ENCODE measurements at regions not wholly inside any gene's neighbourhood (a gene's known extent, or its start where the extent isn't known, plus 50 kb on each side); places are given as distances from the start of the nearest gene placed in this dataset.
A peak's percentile ranks its signal among the peaks of the same experiment; 100 is the strongest.
"Not testable (repeated sequence)": the region's sequence is repeated elsewhere in the genome, so short reads cannot be mapped to it uniquely, and the experiment has no call there.

DNA sequence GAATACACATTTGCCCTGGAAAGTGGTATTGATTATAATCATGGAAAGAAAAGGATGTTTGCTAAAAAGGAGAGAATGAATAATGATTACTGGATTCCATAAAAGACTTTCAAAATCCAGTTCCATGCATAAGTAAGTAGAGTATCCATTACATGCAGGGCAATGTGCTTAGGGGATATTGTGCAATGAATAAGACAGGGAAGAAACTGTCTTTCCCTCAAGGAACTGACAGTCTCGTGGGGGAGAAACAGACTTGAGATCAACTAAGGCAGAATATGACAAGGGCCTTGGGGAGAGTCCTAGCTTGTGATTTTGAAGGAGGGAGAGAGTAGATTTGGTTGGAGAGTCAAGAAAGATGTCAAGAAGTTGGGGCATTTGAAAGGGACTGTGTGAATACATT is 130.6 kb downstream of the SPP2 start:
- no peak for DNase-seq

DNA sequence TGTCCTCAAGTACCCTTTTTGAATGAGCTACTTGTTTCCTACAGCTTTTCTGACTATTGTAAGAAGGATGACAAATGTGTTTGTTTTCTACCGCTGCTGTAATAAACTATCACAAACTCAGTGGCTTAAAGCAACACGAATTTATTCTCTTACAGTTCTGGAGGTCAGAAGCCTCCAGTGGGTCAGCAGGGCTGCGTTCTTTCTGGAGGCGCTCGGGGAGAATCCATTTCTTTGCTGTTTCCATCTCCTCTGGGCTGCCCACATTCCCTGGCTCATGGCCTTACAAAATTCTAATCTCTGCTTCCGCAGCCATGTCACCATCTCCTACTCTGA is 128.5 kb downstream of the SPP2 start:
- DNase-seq: no peak

DNA sequence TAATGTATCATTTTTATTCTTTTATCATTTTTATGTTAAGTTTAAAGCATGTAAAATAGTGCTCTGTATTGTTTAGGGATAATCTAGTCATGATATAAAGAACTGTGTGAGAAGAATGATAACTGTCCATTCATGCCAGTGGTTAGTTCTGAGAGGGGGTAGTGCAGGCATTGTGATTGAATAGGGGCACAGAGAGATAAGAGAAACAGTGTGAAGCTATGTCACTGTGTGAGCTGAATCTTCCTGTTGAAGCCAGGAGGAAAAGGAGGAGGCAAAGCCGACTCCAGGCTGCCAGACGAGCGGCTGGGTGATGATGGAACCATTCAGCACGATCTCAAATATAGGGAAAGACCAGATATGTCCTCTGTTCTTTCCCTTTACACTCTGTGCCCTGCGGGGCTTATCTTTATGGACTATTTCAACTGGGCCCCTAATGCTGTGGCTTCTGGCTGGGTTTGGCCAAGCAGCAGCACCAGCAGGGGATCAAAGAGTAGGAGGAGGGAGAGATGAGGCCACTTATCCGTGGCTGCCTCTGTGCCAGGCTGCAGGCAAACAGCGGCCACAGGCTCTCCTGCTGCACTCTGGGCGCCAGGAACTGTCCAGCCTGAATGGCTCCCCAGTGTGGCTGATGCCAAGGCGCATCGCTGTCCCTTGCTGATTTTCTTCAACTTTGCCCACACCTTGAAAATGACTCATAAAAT is 128.0 kb downstream of the SPP2 start:
- DNase-seq: peak; percentile 20

DNA sequence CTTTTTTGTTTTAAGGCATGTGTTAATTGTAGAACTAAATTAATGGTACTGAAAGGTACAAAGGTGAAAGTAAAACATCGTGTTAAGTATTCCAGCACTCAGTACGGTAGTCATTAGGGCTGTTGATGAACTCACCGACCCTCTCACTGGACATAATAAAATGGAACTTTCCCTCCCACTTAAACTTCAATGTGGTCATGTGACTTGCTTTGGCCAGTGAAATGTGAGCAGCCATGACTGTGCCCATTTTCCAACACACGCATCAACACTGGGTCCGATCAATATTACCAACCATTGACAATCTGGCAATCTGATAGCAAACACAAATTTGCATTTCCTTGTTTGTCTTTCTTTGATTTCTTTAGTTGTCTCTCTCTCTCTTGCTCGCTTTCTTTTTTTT is 125.1 kb downstream of the SPP2 start:
- no peak for DNase-seq

DNA sequence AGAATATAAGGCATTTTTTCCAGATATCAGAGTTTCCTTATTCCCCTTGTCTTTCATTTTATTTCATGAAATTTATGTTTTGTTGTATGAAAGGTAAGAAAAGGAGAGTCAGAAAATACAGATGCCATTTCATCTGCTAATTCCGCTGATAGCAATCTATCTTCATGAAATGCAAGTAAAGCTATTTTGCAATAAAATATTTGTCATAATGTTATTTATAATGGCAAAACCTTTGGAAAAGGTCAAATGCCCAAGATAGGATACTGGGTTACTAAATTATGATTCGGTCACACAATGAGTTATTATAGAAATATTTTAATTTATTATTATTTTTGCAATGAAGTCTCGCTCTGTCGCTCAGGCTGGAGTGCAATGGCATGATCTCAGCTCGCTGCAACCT is 124.2 kb downstream of the SPP2 start:
- no peak for DNase-seq

DNA sequence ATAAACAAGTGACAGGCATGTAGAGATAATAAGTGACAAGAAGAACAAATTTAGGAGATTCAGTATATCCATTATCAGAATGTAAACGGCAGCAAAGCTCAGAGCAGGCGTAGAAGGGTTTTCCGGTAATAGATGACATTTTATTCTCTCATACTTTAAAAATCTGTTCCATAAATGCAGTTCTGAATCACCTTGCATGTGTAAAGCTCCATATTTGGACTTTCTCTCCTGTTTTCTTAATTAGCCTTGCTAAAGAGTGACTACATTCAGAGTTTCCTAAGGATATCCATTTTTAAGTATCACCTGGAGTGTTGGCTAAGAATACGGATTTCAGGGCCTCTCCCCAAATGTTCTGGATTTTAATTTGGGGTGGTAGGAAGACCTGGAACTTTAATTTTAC is 122.0 kb downstream of the SPP2 start:
- DNase-seq: no peak

DNA sequence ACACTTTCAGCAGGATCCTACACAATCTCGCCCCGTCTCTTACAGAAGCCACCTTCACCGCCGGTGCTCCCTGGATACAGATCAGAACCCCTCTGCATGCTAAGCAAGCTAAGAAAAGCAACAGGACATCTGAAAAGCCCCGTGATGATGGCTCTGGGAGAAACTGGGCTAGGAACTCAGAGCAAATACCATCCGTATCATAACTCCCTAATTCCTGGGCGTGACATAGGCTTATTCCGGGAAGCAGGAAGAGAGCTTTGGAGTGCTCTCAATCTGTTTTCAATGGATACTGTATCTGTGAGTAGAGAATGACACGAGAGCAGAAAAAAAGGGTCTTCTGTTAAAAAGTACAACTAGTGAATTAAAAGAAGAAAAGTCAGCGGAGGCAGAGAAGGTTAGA is 121.6 kb downstream of the SPP2 start:
- peak; percentile 35 for DNase-seq

DNA sequence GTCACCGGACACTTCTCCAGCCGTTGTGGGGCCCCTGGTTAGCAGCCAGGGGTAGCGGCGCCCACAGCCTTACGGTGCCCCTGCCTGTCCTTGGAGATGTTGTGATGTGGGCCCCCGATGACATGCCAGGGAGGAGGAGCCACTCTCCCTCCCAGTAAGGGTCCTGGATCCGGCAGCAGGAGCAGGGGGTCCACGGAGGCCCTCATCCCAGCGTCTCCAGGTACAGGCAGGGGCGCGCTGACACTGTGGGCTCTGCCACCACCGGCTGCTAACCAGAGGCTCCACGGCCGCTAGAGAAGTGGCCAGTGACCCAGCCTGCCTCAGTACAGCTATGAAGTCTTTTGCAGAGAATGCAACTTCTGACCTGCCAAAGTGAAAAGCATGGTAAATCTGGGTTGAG is 121.2 kb downstream of the SPP2 start:
- DNase-seq: no peak

DNA sequence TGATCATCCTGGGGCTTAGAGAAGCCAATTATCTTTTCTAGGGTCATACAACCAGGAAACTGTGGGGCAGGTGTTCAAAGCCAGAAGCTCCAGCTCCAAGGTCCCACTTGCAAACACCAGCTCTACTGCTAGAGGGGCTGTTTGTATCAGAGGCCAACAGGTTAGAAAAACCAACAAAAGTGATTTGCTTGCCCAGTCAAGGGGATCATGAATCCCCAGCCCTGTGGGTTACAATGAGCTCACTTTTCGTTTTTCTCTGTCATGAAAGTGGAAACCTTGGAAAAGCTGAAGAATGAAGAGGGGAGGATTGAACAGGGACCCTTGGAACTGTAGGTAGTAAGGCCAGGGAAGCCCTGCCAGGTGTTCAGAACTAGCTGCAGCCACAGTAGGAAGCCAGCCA is 119.2 kb downstream of the SPP2 start:
- no peak for DNase-seq

DNA sequence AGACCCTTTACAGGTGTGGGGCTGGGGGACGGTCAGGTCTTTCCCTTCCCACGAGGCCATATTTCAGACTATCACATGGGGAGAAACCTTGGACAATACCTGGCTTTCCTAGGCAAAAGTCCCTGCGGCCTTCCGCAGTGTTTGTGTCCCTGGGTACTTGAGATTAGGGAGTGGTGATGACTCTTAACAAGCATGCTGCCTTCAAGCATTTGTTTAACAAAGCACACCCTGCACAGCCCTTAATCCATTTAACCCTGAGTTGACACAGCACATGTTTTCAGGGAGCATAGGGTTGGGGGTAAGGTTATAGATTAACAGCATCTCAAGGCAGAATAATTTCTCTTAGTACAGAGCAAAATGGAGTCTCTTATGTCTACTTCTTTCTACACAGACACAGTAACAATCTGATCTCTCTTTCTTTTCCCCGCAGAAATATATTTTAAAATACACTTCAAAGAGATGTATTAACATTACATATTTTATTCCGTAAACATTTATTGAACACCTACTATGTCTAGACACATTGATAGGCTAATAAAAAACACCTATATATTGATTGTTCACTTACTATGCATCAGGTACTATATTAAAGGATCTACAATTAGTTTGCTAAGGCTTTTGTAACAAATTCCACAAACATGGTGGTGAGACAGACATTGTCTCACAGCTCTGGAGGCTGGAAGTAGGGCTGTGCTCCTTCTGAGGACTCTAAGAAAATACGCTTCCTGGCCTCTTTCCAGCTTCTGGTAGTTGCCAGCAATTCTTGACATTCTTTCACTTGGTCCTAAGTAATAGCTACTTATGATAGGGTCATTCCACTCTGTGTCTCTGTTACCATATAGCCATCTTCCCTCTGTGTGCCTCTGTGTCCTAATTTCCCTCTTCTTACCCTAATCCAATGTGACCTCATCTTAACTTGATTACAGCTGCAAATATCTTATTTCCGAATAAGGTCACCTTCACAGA is 118.4 kb downstream of the SPP2 start:
- not testable (repeated sequence) for DNase-seq

DNA sequence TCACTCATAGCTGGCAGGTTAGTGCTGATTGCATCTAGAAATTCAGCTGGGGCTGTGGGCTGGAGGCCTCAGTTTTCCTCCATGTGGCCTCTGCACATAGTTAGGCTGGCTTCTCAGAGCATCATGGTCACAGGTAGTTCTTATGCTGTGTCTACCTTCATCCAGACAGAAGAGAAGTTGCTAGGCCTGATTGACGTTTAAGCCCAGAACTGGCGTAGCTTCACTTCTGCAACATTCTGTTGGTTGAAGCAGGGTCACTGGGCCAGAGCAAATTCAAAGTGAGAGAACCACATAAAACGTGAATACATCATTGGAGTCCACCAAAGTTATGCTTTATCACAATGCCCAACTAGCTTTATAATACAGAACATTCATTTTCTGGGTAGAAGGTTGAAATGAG is 116.0 kb downstream of the SPP2 start:
- DNase-seq: no peak

DNA sequence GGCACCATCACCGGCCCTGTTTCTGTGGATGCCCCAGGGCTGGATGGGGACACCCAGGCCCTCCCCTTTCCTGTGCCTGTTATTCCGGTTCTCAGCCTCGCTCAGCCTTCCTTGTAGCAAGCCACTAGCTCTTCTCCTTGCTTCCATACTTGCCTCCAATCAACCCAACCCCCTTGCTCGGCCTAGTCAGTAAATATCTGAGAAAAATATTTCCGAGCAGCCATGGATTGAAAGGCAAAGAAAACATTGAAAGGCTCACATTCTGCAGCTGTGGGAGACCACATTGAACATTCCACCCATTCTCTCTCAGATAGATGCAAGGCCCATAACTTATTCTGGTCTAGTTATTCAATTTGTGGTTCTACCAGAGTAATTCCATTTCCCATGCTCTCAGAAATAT is 114.9 kb downstream of the SPP2 start:
- DNase-seq: peak; percentile 16

DNA sequence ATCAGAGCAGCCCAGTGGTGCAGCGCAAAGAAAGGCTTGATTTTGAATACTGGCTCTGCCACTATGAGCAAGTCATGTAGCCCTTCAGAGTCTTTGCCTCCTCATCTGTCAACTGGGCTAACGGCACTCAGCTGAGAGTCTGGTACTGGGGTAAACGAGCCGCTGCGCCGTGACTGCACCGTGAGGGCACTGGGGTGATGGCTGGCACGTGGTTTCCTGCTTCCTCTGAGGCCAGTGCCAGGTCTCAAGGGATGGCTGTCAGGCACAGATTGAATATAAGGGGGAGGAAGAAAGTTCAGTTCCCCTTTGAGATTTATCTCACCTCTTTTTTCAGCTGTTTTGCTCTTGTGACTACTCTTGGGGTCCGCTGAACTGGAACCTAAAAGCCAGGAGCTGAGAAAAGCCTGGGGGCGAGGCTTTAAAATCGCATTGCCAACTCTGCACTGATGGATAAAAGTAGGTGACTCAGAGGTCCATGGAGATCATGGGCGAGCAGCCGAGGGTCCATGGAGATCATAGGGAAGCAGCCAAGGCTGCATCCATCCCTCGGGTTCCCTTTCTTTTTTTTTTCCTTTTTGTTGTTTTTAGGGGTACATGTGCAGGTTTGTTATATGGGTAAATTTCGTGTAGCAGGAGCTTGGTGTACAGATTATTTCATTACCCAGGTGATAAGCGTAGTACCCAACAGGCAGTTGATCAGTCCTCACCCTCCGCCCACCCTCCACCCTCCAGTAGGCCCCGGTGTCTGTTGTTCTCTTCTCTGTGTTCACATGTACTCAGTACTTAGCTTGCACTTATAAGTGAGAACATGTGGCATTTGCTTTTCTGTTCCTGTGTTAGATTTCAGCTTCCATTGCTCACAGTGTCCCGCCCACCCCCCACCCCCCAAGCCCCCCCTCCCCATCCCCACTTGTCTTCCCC is 114.3 kb downstream of the SPP2 start:
- no peak for DNase-seq

DNA sequence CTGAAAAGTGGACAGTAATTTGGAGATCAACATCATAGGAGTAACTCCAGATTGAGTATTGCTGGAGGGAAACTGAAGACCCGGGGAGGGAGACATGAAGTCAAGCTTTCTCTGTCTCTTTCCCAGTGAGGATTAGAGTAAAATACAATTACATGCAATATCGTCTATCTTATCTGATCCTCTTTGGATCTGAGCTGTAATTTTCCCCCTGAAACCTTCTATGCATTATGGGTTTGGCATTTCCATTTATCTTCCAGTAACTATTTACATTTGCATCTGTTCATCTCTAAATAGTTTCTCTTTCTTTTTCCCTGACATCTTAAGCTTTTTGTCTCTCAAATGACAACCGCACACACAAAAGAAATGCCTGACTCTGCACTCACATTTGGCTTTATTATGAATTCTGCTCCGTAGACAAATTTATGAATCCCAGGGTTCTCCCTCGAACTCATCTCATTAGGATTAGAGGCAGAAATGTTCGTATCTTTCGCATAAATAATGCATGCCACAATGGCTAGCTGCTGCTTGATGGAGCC is 113.1 kb downstream of the SPP2 start:
- no peak for DNase-seq

DNA sequence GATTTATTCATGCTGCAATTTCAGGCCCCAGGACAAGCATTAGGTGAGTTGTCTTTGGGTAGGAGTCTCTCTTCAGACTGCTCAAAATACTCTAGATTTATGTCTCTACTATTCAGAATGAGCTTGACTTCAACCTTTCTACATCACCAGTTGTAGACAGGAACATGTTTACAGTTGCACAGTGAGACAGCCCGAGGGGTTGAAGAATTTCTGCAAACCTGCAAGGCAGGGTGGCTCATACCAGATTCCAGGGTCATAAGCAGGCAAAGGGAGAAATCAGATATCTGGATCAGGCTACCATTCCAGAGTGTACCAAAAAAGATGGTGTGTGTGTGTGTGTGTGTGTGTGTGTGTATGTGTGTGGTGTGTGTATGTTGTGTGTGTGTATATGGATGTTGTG is 112.4 kb downstream of the SPP2 start:
- DNase-seq: no peak

DNA sequence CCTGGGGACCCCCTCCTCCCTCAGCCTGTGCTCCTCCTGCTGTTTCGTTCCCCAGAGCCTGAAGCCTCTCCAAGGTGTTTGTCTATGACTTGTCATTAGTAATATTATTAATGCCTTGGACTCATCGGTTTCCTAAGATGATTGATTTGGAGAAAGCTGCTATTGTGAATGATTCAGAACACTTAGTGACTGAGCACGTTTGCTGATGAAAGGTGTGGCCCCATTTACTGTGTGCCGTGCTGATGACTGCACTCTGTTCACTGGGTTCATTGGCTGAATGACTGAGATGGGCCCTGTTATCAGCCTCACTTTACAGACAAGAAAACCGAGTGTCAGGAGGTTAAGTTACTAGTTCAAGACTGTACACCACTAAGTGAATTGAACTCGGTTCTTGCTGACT is 111.4 kb downstream of the SPP2 start:
- no peak for DNase-seq

DNA sequence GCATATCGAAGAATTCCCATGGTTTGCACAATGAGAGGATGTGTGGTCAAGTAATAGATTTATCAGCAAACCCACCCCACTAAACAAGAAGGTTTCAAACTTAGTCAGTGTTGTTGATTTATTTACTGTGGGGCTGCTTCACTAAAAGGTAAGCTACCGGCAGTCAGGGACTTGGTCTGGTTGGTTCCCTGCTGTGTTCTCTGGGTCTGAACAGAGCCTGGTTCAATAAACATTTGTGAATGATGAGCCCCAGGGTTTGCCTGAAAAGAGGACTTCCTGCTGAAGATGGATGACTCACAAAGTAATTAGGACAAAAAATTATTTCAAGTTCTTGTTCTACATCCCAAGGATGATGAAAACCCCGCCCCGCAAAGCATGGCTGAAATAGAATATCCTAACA is 108.3 kb downstream of the SPP2 start:
- no peak for DNase-seq

DNA sequence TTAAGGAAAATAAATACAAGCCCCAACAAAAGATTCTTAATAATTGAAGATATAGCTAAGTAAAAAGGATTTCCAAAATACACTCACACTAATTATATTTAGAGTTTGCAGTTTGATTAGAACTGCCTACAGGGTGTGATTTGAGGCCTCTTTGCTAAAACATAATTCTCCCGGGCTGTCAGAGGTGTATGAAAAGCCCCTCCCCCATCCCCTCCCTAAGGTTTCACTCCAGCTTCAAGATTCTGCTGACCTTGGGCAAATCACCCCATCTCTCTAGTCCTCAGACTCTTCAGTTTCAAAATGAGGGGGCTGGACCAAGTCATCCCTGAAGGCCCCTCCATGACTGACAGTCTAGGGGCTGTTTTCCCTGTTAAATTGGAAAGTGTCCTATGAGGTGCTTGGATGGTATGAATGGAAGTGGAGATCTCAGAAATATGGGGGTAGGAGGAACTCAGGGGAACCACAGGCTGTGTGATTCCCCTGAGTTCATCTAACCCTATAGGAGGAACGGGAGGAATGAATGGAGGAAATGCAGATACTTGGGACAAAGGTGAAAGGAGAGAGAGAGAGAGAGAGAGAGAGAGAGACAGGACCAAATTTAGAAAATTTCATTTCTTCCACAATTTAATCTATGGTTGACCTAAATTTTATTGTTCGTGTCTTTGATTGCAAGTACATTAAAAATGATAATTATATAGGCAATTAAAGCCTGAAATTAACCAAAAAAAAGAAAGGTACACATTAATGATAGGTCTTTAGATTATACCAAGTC is 107.5 kb downstream of the SPP2 start:
- no peak for DNase-seq

DNA sequence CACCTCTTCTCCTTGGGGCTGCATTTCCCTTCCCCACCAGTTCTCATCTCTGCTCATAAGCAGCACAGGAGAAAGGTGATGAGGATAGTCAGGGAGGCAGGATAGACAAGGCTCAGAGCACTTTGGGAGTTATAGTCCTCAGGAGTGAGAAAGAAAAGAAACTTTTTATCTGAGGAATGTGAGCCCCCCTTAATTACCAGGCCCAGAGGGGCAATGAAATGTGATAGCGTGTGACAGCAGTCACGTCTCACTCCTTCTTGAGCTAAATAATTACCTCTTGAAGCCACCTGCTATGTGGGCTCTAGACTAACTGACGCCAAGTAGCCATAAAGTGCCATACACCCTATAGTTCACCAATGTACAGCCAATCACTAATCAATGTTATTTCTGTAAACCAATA is 105.8 kb downstream of the SPP2 start:
- DNase-seq: no peak

DNA sequence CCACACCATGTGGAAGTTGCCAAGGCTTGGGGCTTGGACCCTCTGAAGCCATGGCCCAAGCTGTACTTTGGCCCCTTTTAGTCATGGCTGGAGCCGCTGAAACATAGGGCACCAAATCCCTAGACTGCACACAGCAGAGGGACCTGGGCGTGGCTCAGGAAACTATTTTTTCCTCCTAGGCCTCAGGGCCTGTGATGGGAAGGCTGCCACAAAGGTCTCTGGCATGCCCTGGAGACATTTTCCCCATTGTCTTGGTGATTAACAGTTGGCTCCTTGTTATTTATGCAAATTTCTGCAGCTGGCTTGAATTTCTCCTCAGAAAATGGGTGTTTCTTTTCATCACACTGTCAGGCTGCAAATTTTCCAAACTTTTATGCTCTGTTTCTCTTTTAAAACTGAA is 102.3 kb downstream of the SPP2 start:
- DNase-seq: not testable (repeated sequence)

DNA sequence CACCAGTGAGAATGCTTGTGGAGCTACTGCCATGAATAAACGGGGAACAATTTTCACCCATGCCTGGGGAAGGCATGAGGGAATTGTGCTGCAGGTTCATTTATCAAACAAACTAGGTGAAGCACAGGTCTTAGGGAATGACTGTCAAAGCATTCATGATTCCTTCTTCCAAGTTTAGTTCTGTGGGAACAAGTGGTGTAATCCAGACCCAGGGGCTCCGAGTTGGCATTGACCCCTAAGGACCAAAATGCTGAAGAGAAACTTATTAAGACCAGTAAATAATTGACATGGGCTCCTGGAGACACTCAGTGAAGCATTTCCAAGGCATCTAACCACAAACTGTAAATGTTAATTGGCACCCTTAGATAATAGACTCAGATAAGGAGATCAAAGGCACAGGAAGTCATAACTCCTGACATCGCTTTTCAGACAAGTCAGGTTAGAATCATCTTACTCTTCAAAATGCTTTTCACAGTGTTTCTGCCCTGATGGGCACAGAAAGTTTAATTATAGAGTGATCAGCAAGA is 96.9 kb downstream of the SPP2 start:
- DNase-seq: no peak

All from NCI-H510A treated with DMSO at 0.1 percent for 48 hours (cell line).